ENCODE measurements at regions not wholly inside any gene's neighbourhood (a gene's known extent, or its start where the extent isn't known, plus 50 kb on each side); places are given as distances from the start of the nearest gene placed in this dataset.
A peak's percentile ranks its signal among the peaks of the same experiment; 100 is the strongest.
"Not testable (repeated sequence)": the region's sequence is repeated elsewhere in the genome, so short reads cannot be mapped to it uniquely, and the experiment has no call there.

DNA sequence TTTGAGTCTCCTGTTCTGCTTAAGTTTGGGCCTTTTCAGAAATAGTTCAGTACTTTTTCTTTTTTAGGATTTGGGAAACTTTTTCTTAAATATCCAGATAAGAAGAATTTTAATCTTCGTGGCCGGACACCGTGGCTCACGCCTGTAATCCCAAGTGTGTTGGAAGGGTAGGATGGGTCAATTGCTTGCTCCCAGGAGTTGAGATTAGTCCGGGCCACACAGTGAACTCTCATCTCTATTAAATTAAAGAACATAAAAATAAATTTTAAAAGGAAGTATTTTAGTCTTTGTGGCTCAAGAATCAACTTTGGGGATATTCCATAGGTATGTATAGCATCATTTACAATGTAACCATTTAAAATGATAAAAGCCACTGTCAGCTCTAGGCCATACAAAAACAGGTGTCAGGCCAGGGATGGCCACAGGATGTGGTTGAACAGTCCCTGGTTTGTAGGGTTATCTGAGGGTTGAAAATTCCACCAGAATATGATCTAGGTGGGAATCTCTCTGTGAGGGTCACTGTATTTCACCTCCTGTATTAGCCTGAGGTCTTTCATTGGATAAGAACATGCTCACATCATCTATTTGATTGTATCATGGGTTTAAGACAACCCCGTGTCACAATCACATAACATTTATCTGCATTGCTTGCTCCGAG lies 115.6 kb downstream of the GGTLC2 start:
- no peak for DNase-seq

- DNase-seq = no peak
These were observed 117.2 kb downstream of the GGTLC2 start for GRCh38 chr22:22761606-22761962.

DNA sequence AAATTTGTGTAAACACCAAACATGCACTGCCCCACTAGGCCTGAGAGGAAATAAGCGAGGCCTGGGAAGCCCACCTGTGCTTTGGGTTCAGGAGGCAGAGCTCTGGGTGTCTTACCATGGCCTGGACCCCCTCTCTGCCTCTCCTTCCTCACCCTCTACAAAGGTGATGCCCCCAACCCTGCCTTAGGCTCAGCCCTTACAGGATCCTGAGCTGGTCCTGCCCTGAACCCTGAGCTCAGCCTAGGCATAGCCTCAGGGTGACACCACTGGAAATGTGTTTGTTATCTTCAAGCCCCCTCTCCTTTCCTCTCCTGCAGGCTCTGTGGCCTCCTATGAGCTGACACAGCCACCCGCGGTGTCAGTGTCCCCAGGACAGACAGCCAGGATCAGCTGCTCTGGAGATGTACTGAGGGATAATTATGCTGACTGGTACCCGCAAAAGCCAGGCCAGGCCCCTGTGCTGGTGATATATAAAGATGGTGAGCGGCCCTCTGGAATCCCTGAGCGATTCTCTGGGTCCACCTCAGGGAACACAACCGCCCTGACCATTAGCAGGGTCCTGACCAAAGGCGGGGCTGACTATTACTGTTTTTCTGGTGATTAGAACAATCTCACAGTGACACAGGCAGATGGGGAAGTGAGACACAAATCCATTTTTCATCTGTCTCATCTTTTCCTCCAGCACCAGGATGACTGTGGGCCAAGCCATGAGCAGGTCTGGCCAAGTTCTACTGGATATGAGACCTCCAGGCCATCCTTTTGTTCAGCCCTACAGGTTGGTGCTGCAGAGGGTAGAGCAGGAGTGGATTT lies 117.8 kb downstream of the GGTLC2 start:
- no peak for DNase-seq

DNA sequence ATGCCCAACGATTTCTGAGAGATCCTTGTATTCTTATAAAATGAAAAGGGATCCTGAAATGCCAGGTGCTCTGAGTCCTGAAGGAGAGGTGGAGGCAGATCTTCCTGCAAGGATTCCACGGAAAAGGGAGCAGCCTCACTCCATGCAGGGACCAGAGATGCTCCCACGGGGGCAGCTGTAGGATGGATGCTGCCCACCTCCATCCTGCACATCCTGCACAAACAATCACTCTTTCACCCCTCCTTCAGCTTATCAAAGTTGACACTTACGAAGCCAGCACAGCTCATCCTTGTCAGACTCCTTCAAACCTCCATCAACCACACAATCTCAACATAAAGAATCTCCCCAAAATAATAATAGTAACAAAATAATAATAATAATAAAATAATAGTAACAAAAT lies 119.1 kb downstream of the GGTLC2 start:
- no peak for DNase-seq

GRCh38 chr22:22764085-22764484 lies 119.7 kb downstream of the GGTLC2 start:
- DNase-seq = no peak

DNA sequence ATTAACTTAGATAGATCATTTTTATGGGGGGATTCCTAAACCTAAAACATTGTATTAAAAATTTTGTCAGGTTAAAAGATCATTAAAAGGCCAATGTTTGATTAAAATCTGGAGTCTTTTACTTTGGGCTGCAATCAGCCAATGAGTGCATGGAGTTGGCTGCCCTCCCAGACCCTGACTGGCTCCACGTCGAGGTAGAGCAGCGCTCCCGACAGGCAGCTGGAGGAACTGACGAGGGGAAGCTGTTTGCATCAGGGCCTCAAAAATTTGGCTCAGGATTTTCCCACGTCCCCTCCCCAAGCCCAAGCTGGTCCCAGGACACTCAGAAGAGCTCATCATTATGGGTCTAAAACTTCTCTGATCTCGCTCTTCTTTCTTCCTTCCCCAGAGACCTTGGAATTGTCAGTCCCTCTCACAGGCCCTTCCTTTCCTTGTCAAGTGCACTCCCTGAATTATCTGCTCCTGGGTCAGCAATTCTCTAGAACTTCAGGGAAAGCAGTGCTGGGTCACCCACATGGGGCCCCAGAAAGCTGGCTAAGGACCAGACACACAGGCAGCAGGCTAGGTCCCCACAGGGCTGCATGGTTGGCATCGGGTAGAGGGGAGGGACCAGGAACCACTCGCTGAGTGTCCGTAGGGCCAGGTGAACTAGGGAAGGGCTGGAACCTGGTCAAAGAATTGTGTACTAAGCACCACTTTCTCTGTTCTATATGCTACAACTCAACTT lies 119.6 kb upstream of the IGLL5 start:
- DNase-seq = no peak

DNA sequence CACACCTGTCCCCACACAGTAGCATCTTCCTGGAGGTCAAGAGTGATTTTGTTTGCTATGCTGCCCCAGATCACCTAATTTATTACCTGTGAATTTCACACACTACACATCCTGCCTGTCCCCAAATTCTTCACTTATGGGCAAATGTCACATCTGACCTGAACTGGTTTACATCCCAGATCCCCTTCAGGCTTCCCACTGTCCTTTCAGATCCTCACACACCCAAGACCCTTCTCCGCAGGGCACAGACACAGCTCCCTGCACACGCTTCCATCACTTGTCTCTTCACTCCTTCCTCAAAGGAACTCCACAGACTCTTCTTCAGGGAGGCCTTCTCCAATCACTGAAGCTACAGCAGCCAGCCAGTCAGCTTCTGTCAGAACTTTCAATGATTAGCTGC lies 118.7 kb upstream of the IGLL5 start:
- DNase-seq = no peak

- DNase-seq = no peak
These were observed 118.0 kb upstream of the IGLL5 start for GRCh38 chr22:22769434-22770279.

GRCh38 chr22:22770280-22770871 lies 117.2 kb upstream of the IGLL5 start:
- DNase-seq = peak; percentile 30

GRCh38 chr22:22770881-22771280 lies 116.7 kb upstream of the IGLL5 start:
- no peak for DNase-seq

GRCh38 chr22:22771696-22772377 lies 115.8 kb upstream of the IGLL5 start:
- no peak for DNase-seq

GRCh38 chr22:22772396-22772795 lies 115.2 kb upstream of the IGLL5 start:
- DNase-seq = no peak

- DNase-seq = no peak
These were observed 114.7 kb upstream of the IGLL5 start for GRCh38 chr22:22772883-22773282.

DNA sequence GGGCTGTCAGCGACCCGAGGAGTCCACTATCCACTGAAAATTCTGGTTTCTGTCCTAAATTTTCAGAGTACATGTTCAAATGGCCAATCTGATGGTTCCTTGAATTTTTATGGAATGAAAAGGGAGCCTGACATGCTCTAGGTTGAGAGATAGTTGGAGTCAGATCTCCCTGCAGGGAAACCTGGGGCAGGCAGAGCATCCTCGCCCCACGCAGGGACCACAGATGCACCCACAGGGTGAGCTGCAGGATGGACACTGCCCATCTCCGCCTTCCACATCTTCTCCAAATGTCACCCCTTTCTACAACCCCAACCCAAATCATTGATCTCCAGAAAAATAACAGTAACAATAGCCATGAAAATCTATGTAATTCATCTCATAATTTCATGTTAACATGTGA lies 114.2 kb upstream of the IGLL5 start:
- no peak for DNase-seq

- DNase-seq = no peak
These were observed 113.5 kb upstream of the IGLL5 start for GRCh38 chr22:22773979-22774604.

GRCh38 chr22:22774762-22775161 lies 112.9 kb upstream of the IGLL5 start:
- not testable (repeated sequence) for DNase-seq

- no peak for DNase-seq
These were observed 111.5 kb upstream of the IGLL5 start for GRCh38 chr22:22776121-22776520.

DNA sequence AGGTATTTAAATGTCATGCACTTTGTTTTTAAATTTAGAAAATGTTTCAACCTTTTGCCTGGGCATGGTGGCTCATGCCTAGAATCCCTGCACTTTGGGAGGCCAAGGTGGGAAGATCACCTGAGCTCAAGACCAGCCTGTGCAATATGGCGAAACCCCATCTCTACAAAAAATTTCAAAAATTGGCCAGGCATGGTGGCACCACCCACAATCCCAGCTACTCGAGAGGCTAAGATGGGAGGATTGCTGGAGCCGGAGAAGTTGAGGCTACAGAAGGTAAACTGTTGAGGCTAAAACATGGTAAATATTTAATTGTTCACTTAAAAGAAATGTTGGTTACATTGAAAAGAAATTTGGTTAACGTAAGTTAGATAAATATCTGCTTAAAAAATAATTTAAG lies 108.4 kb upstream of the IGLL5 start:
- DNase-seq = no peak

GRCh38 chr22:22783575-22783974 lies 104.0 kb upstream of the IGLL5 start:
- DNase-seq = no peak

GRCh38 chr22:22784249-22785039 lies 103.2 kb upstream of the IGLL5 start:
- no peak for DNase-seq
